H1 (cell line): ENCODE measurements at regions not wholly inside any gene's neighbourhood (a gene's known extent, or its start where the extent isn't known, plus 50 kb on each side); places are given as distances from the start of the nearest gene placed in this dataset.

ENCODE experiments used
- CHD7 ChIP-seq: fragments of 300-600 bp; sonication (generic); IDR thresholded peaks from 2 replicates; pipeline ENCODE4 v1.7.1; 2012; ENCODE audit warnings: low read length, moderate library complexity, mild to moderate bottlenecking, inconsistent platforms; ENCODE audit not compliant: insufficient replicate concordance
- MAX ChIP-seq: IDR thresholded peaks from 2 replicates; pipeline ENCODE4 v1.6.1; 2012; ENCODE audit warnings: inconsistent platforms
- SIN3A ChIP-seq, 2 experiments: IDR thresholded peaks in 1 of 2; conservative IDR thresholded peaks in 1 of 2; 2 replicates each; pipeline ENCODE4 v1.6.1; 2011 to 2012; ENCODE audit warnings: low read length in 2 of 2, improper control_type of control experiment in 1 of 2, low read depth in 1 of 2, mild to moderate bottlenecking in 1 of 2
- SP4 ChIP-seq: IDR thresholded peaks from 2 replicates; pipeline ENCODE4 v1.6.1; 2012; ENCODE audit warnings: low read length, inconsistent platforms
- TAF7 ChIP-seq: optimal IDR thresholded peaks from 2 replicates; pipeline ENCODE3; 2011; ENCODE audit warnings: low read depth, mild to moderate bottlenecking, inconsistent platforms, low read length, moderate library complexity, borderline replicate concordance

GRCh38 chr11:26044389-26044788 is 287.5 kb upstream of the ANO3 start (continued):
- TF ChIP-seq CHD7 = no peak
- no peak for TF ChIP-seq SP4
- no peak for TF ChIP-seq MAX
- TF ChIP-seq SIN3A (conservative IDR thresholded peaks at IDR 0.05 in 1 of 2, IDR thresholded peaks at IDR 0.05 in 1 of 2; ENCODE audit: low read depth in 1 of 2, low read length in 2 of 2) = no peak
- TF ChIP-seq TAF7 = no peak
